WERI-Rb-1 (cell line): ENCODE measurements at regions not wholly inside any gene's neighbourhood (a gene's known extent, or its start where the extent isn't known, plus 50 kb on each side); places are given as distances from the start of the nearest gene placed in this dataset.
A peak's percentile ranks its signal among the peaks of the same experiment; 100 is the strongest.

Source experiments
- DNase-seq: peaks from one replicate; pipeline ENCODE4 v3.0.0-alpha.2; 2020
- H3K27ac ChIP-seq: fragments of 250-450 bp; sonication (Bioruptor Pico); 2 replicates; pipeline ENCODE4 v1.5.1; 2020; ENCODE audit warnings: mild to moderate bottlenecking, moderate library complexity
- H3K27me3 ChIP-seq: fragments of 250-450 bp; sonication (Bioruptor Pico); 2 replicates; pipeline ENCODE4 v1.5.1; 2021; ENCODE audit warnings: mild to moderate bottlenecking, low read depth, moderate library complexity; ENCODE audit not compliant: insufficient read depth, severe bottlenecking
- H3K36me3 ChIP-seq: fragments of 250-450 bp; sonication (Bioruptor Pico); 2 replicates; pipeline ENCODE4 v1.5.1; 2020; ENCODE audit warnings: mild to moderate bottlenecking, moderate library complexity
- H3K4me3 ChIP-seq: 2 replicates; pipeline ENCODE4 v1.5.1; 2011; ENCODE audit warnings: low read depth, mild to moderate bottlenecking, control low read depth, low read length
- H3K9me3 ChIP-seq: fragments of 250-450 bp; sonication (Bioruptor Pico); 2 replicates; pipeline ENCODE4 v1.5.1; 2021; ENCODE audit warnings: mild to moderate bottlenecking, moderate library complexity; ENCODE audit not compliant: severe bottlenecking
- CTCF ChIP-seq: IDR thresholded peaks from 2 replicates; pipeline ENCODE4 v1.5.1; 2011; ENCODE audit warnings: low read depth, mild to moderate bottlenecking, control low read depth, inconsistent platforms, low read length

DNA sequence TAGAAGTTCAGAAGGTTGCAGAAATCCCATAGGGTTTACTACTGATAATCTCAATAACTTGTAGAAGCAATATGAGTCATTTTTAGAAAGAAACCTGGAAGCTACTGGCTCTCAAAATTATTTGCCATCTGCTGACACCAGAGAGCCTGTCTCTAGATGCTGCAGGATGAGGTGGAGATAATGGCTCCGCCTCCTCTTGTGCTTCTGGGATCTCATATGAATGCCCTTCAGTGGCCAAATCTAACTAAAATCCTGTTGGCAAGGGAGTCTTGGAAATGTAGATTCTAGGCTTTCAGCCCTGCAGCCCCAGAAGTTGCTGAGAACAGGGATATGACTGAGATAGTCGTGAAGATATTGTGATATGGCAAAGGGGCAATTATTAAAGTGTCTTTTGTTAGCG is 348.1 kb downstream of the CCSER2 start:
- H3K4me3 ChIP-seq, result no peak overlapping the region
- TF ChIP-seq CTCF, result no peak

DNA sequence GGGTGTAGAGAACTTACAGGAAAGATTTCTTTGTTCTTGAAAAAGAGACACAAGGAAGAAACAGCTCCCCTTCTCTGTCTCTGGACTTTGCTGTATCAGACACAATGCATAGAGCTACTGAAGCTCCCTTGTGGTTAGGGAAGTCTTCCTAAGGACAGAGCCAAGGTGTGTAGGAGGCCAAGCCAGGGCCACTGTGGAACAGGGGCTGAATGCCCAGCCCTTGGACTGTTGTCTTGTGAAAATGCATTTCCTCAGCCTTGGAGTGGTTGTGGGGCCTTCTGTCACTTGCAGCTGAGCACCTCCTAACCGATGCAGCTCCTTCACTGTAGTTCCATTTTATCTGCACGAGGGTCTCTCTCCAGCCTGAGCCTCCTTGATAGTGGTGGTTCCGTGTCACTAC is 353.4 kb downstream of the CCSER2 start:
- Histone ChIP-seq H3K4me3 (no peak overlapping the region), H3K27ac (no peak overlapping the region), H3K36me3 (no peaks in the 10 kb centered on the region), H3K27me3 (no peaks in the 10 kb centered on the region), H3K9me3 (peaks cover 3% of the 10 kb centered on the region)
- no peak for TF ChIP-seq CTCF
- no peak for DNase-seq

More for the DNA sequence above, 348.1 kb downstream of the CCSER2 start:
- no peaks in the 10 kb centered on the region for H3K36me3 ChIP-seq
- H3K9me3 ChIP-seq, result no peaks in the 10 kb centered on the region
- DNase-seq, result no peak
- no peaks in the 10 kb centered on the region for H3K27me3 ChIP-seq
- no peak overlapping the region for H3K27ac ChIP-seq

- H3K4me3 ChIP-seq, result no peak overlapping the region
- H3K9me3 ChIP-seq, result peaks cover 3% of the 10 kb centered on the region
- no peaks in the 10 kb centered on the region for H3K27me3 ChIP-seq
- no peak for TF ChIP-seq CTCF
- DNase-seq, result peak; percentile 41
- H3K36me3 ChIP-seq, result no peaks in the 10 kb centered on the region
- H3K27ac ChIP-seq, result peak overlapping the region; percentile 34
Observed at GRCh38 chr10:84683550-84683949, 355.2 kb downstream of the CCSER2 start.

- no peaks in the 10 kb centered on the region for H3K36me3 ChIP-seq
- no peaks in the 10 kb centered on the region for H3K27me3 ChIP-seq
- H3K9me3 ChIP-seq, result peaks cover 3% of the 10 kb centered on the region
- peak overlapping the region; percentile 34 for H3K27ac ChIP-seq
- H3K4me3 ChIP-seq, result no peak overlapping the region
- DNase-seq, result no peak
- TF ChIP-seq CTCF, result no peak
Observed at GRCh38 chr10:84683980-84684740, 355.8 kb downstream of the CCSER2 start.

GRCh38 chr10:84685047-84685660 is 356.8 kb downstream of the CCSER2 start:
- Histone ChIP-seq H3K36me3 (no peaks in the 10 kb centered on the region), H3K9me3 (peaks cover 3% of the 10 kb centered on the region), H3K27me3 (no peaks in the 10 kb centered on the region), H3K4me3 (no peak overlapping the region), H3K27ac (no peak overlapping the region)
- no peak for TF ChIP-seq CTCF
- no peak for DNase-seq
